ENCODE measurements at regions not wholly inside any gene's neighbourhood (a gene's known extent, or its start where the extent isn't known, plus 50 kb on each side); places are given as distances from the start of the nearest gene placed in this dataset.

GRCh38 chr22:48102581-48102980 lies 1340.1 kb downstream of the TBC1D22A start:
- TF ChIP-seq GATA2 (IDR thresholded peaks at IDR 0.05; ENCODE audit: low read depth, low read length) (no peak), GATA3 (IDR thresholded peaks at IDR 0.05; ENCODE audit: low read depth, low read length) (no peak)
